K562 (cell line): ENCODE measurements at regions not wholly inside any gene's neighbourhood (a gene's known extent, or its start where the extent isn't known, plus 50 kb on each side); places are given as distances from the start of the nearest gene placed in this dataset.

Source experiments
- ATAC-seq: fragments of 200-7000 bp; cut with Tn5 transposase; 3 replicates; pipeline ENCODE4 v1.9.1; 2020; ENCODE audit warnings: moderate library complexity
- BruUV-seq: library from RNA; stranded (reverse); fragments of 400-500 nt; replicated peaks from 2 replicates; lab custom pipeline; 2021; lab: Mats Ljungman, UMichigan
- CTCF ChIA-PET: fragments of 300-600 bp; formaldehyde crosslinking; extraction: SDS; loops from one replicate; lab custom pipeline; 2021; ENCODE audit warnings: low intra/inter-chr PET ratio; lab: Yijun Ruan, JAX
- POLR2A ChIA-PET: fragments of 300-600, 350-650 bp; sonication (Branson Sonifier 250); formaldehyde crosslinking; extraction: SDS; loops from one replicate; lab custom pipeline; 2021; ENCODE audit warnings: antibody characterized with exemption, inconsistent platforms; lab: Yijun Ruan, JAX
- DNase-seq, 4 experiments: peaks; one replicate each; pipeline versions ENCODE4 v3.0.0 to v3.0.0-alpha.2; 2011 to 2018; ENCODE audit warnings: low spot score in 3 of 4, mixed read lengths in 3 of 4; ENCODE audit errors: extremely low read depth in 1 of 4
- FAIRE-seq: peaks from 2 replicates; lab custom pipeline; 2011; peaks lifted over from hg19 to GRCh38; lab: Jason Lieb, UNC
- H2AFZ ChIP-seq: 2 replicates; pipeline ENCODE4 v1.6.0; 2011; ENCODE audit warnings: low read depth, low read length, control low read depth, inconsistent platforms
- H3K27ac ChIP-seq: fragments of 200-600 bp; 3 replicates; pipeline ENCODE4 v1.8.0; 2011; ENCODE audit warnings: low read depth, mild to moderate bottlenecking, control low read depth, inconsistent platforms, low read length, moderate library complexity, mixed read lengths; ENCODE audit errors: extremely low read depth
- H3K27me3 ChIP-seq, 2 experiments: fragments of 300-600 bp in 1 of 2; 2 replicates in 1 of 2; 3 replicates in 1 of 2; pipeline versions ENCODE4 v1.6.0 to v1.8.0; 2011; ENCODE audit warnings: inconsistent platforms in 2 of 2, low read length in 2 of 2, mild to moderate bottlenecking in 1 of 2, mixed read lengths in 1 of 2, moderate library complexity in 1 of 2; ENCODE audit not compliant: control insufficient read depth in 2 of 2, insufficient read depth in 2 of 2
- H3K36me3 ChIP-seq: fragments of 300-600 bp; 3 replicates; pipeline ENCODE4 v1.8.0; 2011; ENCODE audit warnings: mild to moderate bottlenecking, low read length, inconsistent platforms; ENCODE audit not compliant: control insufficient read depth, insufficient read depth
- H3K4me1 ChIP-seq, 2 experiments: fragments of 200-600 bp in 1 of 2; replicated peaks in 1 of 2; 2 replicates in 1 of 2; 3 replicates in 1 of 2; pipeline versions ENCODE4 v1.5.1 to v1.8.0; 2011; ENCODE audit warnings: inconsistent platforms in 2 of 2, low read length in 2 of 2, mild to moderate bottlenecking in 1 of 2, mixed read lengths in 1 of 2, moderate library complexity in 1 of 2; ENCODE audit not compliant: control insufficient read depth in 2 of 2, insufficient read depth in 2 of 2
- H3K4me2 ChIP-seq: 2 replicates; pipeline ENCODE4 v1.6.1; 2011; ENCODE audit warnings: low read length, control low read depth, inconsistent platforms, mixed read lengths; ENCODE audit not compliant: insufficient read depth
- H3K4me3 ChIP-seq: fragments of 200-600 bp; sonication (generic), shearing (Covaris generic); 2 replicates; pipeline ENCODE4 v1.5.1; 2016; ENCODE audit warnings: control low read depth, inconsistent platforms
- H3K79me2 ChIP-seq: fragments of 200-600 bp; 3 replicates; pipeline ENCODE4 v1.8.0; 2011; ENCODE audit warnings: low read length, inconsistent platforms; ENCODE audit not compliant: control insufficient read depth, insufficient read depth
- H3K9ac ChIP-seq, 2 experiments: 2 replicates each; pipeline versions ENCODE4 v1.6.0 to v1.6.1; 2011; ENCODE audit warnings: low read depth in 2 of 2, low read length in 2 of 2, control low read depth in 1 of 2, inconsistent platforms in 1 of 2, mild to moderate bottlenecking in 1 of 2, mixed read lengths in 1 of 2; ENCODE audit not compliant: insufficient read depth in 1 of 2
- H3K9me1 ChIP-seq: one replicate; pipeline ENCODE4 v1.6.0; 2011; ENCODE audit warnings: inconsistent platforms, mild to moderate bottlenecking, low read length, moderate library complexity; ENCODE audit not compliant: control insufficient read depth, insufficient read depth
- H3K9me3 ChIP-seq: replicated peaks from 2 replicates; pipeline ENCODE4 v1.5.1; 2011; ENCODE audit warnings: low read depth, low read length, inconsistent platforms; ENCODE audit not compliant: control insufficient read depth, insufficient read depth
- H4K20me1 ChIP-seq: replicated peaks from 2 replicates; pipeline ENCODE4 v1.6.1; 2011; ENCODE audit warnings: low read length, inconsistent platforms, mixed read lengths; ENCODE audit not compliant: control insufficient read depth, insufficient read depth
- NR2C1 ChIP-seq, 2 experiments: fragments of 450-650 bp; IDR thresholded peaks; 2 replicates each; pipeline ENCODE4 v1.6.1; 2017; ENCODE audit warnings: mild to moderate bottlenecking in 2 of 2, antibody characterized with exemption in 1 of 2, inconsistent platforms in 1 of 2, missing compliant biosample characterization in 1 of 2, missing genetic modification characterization in 1 of 2
- POLR2AphosphoS5 ChIP-seq: IDR thresholded peaks from 2 replicates; pipeline ENCODE4 v1.6.1; 2011; ENCODE audit warnings: mild to moderate bottlenecking, low read depth, low read length, moderate library complexity; ENCODE audit not compliant: control insufficient read depth, insufficient read depth
- RBM14 ChIP-seq: fragments of 200-400 bp; formaldehyde crosslinking; IDR thresholded peaks from 2 replicates; pipeline ENCODE4 v1.6.1; 2018; ENCODE audit warnings: low read depth, mild to moderate bottlenecking, low read length, moderate library complexity, borderline replicate concordance; ENCODE audit not compliant: insufficient read depth
- RNF2 ChIP-seq: sonication (generic); IDR thresholded peaks from 2 replicates; pipeline ENCODE4 v1.6.1; 2016
- SMARCC2 ChIP-seq: fragments of 450-650 bp; IDR thresholded peaks from 2 replicates; pipeline ENCODE4 v1.6.1; 2017; ENCODE audit warnings: antibody characterized with exemption, moderate library complexity, mild to moderate bottlenecking, low read depth
- SRSF7 ChIP-seq: fragments of 200-400 bp; formaldehyde crosslinking; optimal IDR thresholded peaks from 2 replicates; pipeline ENCODE3; 2017; ENCODE audit warnings: mild to moderate bottlenecking, low read depth, low read length
- TCF3 ChIP-seq: sonication (generic); formaldehyde crosslinking; IDR thresholded peaks from 2 replicates; pipeline ENCODE4 v1.4.0; 2020; ENCODE audit warnings: mild to moderate bottlenecking, missing genetic modification reagents
- TFAM ChIP-seq: fragments of 250-450 bp; sonication (Bioruptor Pico); conservative IDR thresholded peaks from 2 replicates; pipeline ENCODE4 v1.5.0; 2021; ENCODE audit warnings: mild to moderate bottlenecking, moderate library complexity
- U2AF2 ChIP-seq: fragments of 200-400 bp; formaldehyde crosslinking; optimal IDR thresholded peaks from 2 replicates; pipeline ENCODE3; 2017; ENCODE audit warnings: low read depth, mild to moderate bottlenecking, low read length
- ZNF23 ChIP-seq: fragments of 250-450 bp; sonication (Bioruptor Pico); IDR thresholded peaks from 2 replicates; pipeline ENCODE4 v1.4.0; 2020; ENCODE audit warnings: mild to moderate bottlenecking
- WGBS: fragments of 100-300 bp; shearing (Covaris generic); methylation state at CpG from one replicate; pipeline ENCODE4 v1.1.6; 2016; ENCODE audit warnings: low coverage, mixed read lengths; ENCODE audit not compliant: insufficient coverage; ENCODE audit errors: missing lambda C conversion rate; 5-methylcytosine and 5-hydroxymethylcytosine counted together
- in situ Hi-C: fragments of 300-500 bp; cut with MboI; formaldehyde crosslinking; loops from 4 replicates; pipeline ENCODE4 v1.15.0; 2018; ENCODE audit warnings: inconsistent platforms, mixed read lengths
- intact Hi-C: fragments of 100-400 bp; cut with micrococcal nuclease; formaldehyde crosslinking; loops from 2 replicates; pipeline ENCODE4 v1.14.2; 2022

GRCh38 chr3:61354604-61355003, 103.4 kb upstream of the FHIT start:
- intact Hi-C loops, result no loop called here
- H3K9ac ChIP-seq, result no peak overlapping the region
- no peak overlapping the region for H3K27ac ChIP-seq
- H3K4me2 ChIP-seq, result no peak overlapping the region
- no peaks in the 10 kb centered on the region for H3K4me1 ChIP-seq
- FAIRE-seq, result no peak
- no TSS peak for BruUV-seq
- H3K4me3 ChIP-seq, result no peak overlapping the region
- no peaks in the 10 kb centered on the region for H3K79me2 ChIP-seq
- ChIA-PET POLR2A (interaction anchor here (1.0 kb wide), 1 partner anchor 10 kb away, joined by 3 read pairs; no protein-coding TSS in a partner anchor), CTCF (no interaction called here)
- no peak for DNase-seq
- H2AFZ ChIP-seq, result no peak overlapping the region
- no peaks in the 10 kb centered on the region for H3K27me3 ChIP-seq
- WGBS, result 0% methylated on average over 5 of the region's 5 CpGs
- no peak for ATAC-seq
- no peaks in the 10 kb centered on the region for H3K9me3 ChIP-seq
- no peaks in the 10 kb centered on the region for H4K20me1 ChIP-seq
- H3K36me3 ChIP-seq, result no peaks in the 10 kb centered on the region
- H3K9me1 ChIP-seq, result no peaks in the 10 kb centered on the region
- TF ChIP-seq SRSF7 (no peak), SMARCC2 (no peak), ZNF23 (no peak), RBM14 (no peak), U2AF2 (no peak), RNF2 (no peak), TFAM (no peak), NR2C1 (IDR thresholded peaks at IDR 0.05) (no peak), NR2C1 (tag; IDR thresholded peaks at IDR 0.05) (no peak), TCF3 (CRISPR knock-in tag) (no peak), POLR2AphosphoS5 (no peak)
- in situ Hi-C loops, result no loop called here
